ENCODE measurements at regions not wholly inside any gene's neighbourhood (a gene's known extent, or its start where the extent isn't known, plus 50 kb on each side); places are given as distances from the start of the nearest gene placed in this dataset.
A peak's percentile ranks its signal among the peaks of the same experiment; 100 is the strongest.

- DNase-seq, result no peak
Measured at GRCh38 chr13:22018076-22018835, 347.4 kb downstream of the FGF9 start.

- no peak for DNase-seq
Measured at GRCh38 chr13:22018836-22019210, 347.9 kb downstream of the FGF9 start.

DNA sequence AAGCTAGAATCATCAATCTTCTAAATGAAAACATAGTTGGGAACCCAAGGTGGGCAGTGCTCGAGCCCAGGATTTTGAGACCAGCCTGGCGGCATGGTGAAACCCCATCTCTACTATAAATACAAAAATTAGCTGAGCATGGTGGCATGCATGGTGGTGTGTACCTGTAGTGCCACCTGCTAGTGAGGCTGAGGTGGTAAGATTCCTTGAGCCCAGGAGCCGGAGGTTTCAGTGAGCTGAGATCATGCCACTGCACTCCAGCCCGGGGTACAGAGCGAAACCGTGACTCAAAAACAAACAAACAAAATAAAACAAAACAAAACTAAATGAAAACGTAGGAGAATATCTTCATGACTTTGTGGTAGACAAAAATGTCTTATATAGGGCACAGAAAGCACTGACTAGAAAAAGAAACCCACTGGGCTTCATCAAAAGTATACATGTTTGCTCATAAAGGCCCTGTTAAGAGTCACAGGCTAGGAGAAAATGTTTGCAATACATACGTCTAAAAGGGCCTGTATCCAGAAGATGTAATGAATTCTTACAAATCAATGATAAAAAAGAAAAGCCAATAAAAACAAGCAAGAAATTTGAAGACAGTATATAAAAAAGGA is 353.6 kb downstream of the FGF9 start:
- DNase-seq, result no peak

DNA sequence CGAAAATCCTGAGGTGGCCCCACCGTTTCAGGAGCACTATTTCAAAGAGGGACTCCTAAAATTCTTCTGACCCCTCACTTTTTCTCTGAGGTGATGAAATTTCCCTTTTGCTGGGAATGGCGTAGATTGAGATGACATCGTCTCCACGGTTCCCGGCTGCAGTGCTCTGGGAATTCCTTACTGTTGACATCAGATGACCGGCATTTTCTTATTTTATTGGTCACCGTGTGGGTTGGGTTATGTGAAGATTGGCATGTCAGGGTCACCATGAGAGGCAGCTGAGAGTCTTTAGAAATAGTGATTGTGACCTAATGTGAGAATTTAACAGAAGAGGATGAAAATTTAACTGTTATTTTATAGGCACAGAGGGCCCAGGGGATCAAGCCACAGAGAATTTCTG is 356.7 kb downstream of the FGF9 start:
- DNase-seq, result no peak

DNA sequence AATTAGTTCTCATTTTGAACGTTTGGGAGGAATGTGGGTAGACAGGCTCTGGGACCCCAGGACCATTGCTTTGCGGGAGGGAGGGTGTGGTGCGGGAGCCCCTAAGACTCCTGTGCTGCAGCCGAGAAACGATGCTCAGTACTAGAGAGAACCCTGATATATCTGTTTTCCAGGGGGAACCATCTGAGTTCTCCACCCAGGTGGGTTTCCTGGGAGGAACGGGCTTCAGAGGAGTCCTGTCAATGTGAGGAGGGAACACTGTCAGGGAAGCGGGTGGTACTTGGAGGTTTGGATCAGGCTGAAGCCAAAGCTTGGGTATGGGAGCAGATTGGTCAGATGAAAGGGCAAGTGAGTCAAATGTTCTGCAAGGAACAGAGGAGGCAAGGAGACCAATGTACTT is 358.0 kb downstream of the FGF9 start:
- DNase-seq, result no peak

GRCh38 chr13:22030321-22030720 is 359.4 kb downstream of the FGF9 start:
- DNase-seq, result no peak

DNA sequence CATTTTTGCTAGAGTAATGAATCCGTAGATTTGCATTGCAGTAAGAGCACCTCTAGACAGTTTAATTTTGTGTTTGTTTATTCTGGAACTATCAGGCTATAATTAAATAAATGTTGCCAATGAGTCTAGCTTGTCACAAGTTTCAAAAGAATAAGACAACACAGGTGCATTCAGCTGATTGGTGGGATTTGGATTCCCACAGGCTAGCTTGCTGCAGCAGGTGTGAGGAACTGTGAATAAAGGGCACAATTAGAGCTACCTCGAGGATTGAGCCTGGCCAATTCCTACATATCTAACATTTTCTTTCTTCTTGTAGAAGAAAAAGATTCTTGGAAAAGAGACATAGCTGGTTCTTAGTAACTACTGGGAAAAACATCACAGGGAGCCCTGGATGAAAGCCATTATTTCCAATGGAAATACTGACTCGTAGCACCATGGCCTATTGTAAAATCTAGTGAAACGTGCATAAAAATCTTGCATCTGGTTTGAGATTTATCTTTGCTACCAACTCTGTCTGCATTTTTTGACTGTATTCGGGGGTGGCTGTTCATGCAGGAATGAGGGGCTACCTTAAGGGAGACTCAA is 360.9 kb downstream of the FGF9 start:
- DNase-seq, result no peak

GRCh38 chr13:22032905-22033304 is 362.0 kb downstream of the FGF9 start:
- no peak for DNase-seq

- DNase-seq, result no peak
Measured at GRCh38 chr13:22039961-22040360, 369.1 kb downstream of the FGF9 start.

GRCh38 chr13:22040810-22041364 is 370.0 kb downstream of the FGF9 start:
- DNase-seq, result no peak

GRCh38 chr13:22041741-22042140 is 370.9 kb downstream of the FGF9 start:
- no peak for DNase-seq

- no peak for DNase-seq
Measured at GRCh38 chr13:22047082-22047784, 376.4 kb downstream of the FGF9 start.

DNA sequence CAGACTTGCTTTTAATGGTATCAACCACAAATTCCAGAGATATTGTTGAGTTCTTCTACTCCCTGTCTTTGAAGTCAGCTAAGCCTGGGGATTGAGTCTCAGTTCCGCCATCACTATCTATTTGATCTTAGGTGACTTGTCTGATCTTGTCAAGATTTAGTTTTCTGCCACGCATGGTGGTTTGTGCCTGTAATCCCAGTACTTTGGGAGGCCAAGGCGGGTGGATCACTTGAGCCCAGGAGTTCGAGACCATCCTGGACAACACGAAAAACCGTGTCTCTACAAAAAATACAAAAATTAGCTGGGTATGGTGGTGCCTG is 376.9 kb downstream of the FGF9 start:
- DNase-seq, result no peak

- DNase-seq, result no peak
Measured at GRCh38 chr13:22049384-22049783, 378.5 kb downstream of the FGF9 start.

- DNase-seq, result no peak
Measured at GRCh38 chr13:22050951-22051563, 380.2 kb downstream of the FGF9 start.

GRCh38 chr13:22053053-22053452 is 382.2 kb downstream of the FGF9 start:
- no peak for DNase-seq

DNA sequence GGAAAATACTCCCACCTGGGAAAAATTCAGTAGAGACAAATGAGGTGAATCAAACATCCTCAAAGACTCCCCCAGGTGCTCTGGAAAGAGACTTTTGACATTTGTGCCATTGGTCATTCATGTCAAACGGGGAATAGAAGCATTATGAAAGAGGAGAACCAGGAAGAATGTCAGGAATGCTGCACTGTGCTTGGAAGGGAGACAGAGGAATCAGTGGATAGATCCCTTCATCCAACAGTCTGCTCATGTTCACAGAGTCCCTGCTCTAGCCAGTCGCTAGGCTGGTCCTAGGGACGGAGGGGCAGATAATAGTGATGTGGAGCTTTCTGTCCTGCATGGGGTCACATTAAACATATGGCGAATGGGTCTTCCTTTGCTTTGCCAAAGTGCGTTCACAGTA is 384.4 kb downstream of the FGF9 start:
- DNase-seq, result no peak

GRCh38 chr13:22060187-22060586 is 389.3 kb downstream of the FGF9 start:
- no peak for DNase-seq

DNA sequence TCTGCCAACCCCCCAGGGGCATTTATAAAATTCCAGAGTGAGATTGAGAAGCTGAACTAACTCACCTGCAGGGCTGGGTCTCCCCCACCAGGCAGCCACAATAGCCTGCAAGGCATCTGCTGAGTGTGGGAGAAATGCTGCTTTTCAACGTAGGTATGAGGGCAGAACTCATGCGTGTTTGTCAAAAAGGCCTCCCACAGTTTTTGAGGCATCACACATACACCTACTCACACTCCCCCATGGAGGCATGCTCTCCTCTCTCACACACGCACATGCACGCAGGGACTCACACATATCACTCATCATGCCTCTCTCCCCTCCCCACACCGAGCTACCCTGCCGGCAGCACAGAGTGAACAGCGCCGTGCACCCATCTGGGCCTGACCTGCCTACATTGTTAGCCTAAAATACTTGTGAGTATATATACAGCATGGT is 390.5 kb downstream of the FGF9 start:
- peak; percentile 55 for DNase-seq

DNA sequence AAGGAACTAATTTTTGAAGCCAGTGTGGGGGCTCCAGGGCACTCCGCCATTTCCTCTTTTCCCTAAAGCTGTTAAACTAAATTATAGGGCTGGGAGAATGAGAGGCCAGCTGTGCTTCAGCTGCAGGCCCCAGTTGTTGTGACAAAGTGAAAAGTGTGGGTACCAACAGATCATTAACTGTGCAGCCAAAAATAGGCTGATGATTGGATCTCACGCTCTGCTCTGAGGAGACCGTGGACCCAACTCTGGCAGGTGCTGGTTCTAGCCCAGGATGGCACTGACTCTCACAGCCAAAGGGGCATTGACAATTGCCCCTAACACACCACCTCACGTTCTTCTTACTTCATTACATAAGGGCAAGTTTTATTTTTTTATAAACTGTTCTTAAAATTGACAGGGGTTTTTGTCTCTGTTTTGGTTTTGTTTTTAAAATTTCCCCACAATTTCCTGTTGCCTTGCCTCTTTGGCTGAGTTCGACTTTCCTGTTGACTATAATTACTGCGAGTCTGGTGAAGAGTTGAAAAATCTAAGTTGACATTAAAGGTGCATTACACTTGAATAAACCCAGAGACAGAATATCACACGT is 391.0 kb downstream of the FGF9 start:
- peak; percentile 77 for DNase-seq

DNA sequence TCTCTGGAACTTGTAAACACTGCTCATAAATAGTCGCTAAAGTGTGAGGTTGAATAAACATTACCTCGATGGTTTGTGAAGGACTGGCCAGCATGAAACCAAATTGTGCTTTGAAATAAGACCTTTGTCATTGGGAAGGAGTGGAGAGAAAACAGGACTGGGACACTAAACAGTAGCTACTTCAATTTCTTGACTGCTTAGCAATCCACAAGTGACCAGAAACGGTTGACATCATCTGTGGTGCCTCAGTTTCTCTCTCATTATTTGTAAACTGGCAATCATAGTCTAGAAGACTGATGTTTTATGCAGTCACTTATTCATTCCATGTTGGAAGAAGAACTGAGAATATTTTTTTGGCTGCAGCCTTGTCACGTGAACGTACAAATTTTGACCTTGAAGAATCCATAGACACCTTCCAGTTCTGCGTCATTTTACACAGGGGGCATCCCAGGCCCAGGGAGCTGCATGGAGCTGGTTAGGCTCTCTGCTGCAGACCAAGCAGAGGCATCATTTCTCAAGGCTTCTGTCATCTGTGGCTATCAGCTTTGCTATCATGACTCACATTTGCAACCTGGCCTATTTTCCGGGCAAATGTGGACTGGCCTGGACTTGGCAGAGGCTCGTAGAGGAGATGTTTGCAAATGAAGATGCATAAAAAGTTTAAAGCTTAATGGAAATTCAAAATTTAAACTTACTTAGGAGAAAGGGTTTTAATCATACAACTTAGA is 391.8 kb downstream of the FGF9 start:
- DNase-seq, result no peak
